ENCODE measurements at regions not wholly inside any gene's neighbourhood (a gene's known extent, or its start where the extent isn't known, plus 50 kb on each side); places are given as distances from the start of the nearest gene placed in this dataset.

DNA sequence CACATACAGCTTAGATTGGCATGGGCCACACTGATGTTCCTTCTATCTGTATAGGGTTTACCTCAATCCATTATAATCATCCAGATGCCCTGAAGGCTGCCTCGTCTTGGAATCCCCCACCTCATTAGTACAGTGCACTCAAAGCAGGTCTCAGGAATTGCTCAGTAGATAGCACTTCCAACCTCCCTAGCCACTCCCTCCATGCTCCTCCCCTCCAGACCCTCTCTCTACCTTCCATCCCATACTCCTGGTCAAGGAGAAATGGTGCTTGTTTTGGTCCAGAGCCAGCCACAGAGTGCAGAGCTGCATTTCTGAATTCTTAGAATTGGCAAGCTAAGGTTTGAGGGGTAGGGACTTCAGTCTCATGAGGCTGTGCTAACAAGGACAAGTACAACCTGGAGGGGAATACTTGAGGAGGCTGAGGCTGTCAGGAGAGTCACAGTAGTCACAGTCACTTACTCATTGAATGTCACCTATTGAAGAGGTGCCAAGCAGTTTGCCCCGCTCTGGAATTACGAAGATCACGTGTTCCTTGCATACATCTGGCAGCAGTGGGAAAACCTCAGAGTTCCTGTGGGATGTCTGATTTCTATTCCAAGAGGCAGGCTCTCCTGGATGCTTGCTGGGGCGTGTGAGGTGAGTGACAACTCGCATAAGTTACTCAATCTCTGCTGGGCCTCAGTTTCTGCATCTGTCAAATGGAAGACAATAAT, 60.7 kb upstream of the ZNF746 start:
- TF ChIP-seq CTCF (conservative IDR thresholded peaks at IDR 0.05; ENCODE audit: low read length) (no peak), EZH2phosphoT487 (IDR thresholded peaks at IDR 0.05; ENCODE audit: borderline replicate concordance) (no peak)
